ENCODE measurements at regions not wholly inside any gene's neighbourhood (a gene's known extent, or its start where the extent isn't known, plus 50 kb on each side); places are given as distances from the start of the nearest gene placed in this dataset.

DNA sequence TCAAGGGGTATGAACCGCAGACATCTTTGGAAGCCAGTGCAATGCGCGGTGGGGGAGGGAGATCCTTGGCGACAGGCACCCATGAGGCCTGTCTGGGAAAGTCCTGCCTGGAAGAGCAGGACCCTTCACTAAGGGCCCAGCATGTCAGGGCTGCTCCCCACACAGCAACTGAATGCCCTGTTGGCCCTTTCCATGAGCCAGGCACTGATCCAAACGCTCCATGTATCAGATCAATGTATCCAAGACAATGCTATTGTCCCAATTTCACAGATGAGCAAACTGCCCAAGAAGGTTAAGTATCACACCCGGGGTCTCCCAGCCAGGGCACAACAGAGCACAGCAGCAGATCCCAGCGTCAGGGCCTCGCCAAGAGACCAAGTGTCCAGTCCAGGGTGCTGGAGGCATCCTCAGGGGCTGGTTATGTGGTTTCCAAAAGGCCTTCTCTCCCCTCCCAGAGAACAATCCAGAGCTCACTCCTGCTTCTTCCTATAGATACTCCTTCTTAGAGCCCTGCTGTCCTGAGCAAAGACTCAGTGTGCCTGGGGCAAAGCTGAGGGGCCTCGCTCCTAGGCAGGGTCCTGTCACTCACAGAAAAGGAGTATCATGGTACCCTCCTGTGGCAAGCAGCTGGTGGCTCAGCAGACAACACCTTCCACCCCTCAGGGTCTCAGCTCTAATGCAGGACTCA lies 328.0 kb downstream of the NPHP4 start:
- TF ChIP-seq ZNF331 (CRISPR knock-in tag; IDR thresholded peaks at IDR 0.05; ENCODE audit: low read depth) (no peak), EZH2 (IDR thresholded peaks at IDR 0.05; ENCODE audit: low read depth, unreplicated experiment) (no peak), CREB1 (CRISPR knock-in tag; IDR thresholded peaks at IDR 0.05; ENCODE audit: low read depth) (no peak), POLR2AphosphoS5 (IDR thresholded peaks at IDR 0.05; ENCODE audit: low read depth) (no peak), NANOG (IDR thresholded peaks at IDR 0.05; ENCODE audit: borderline replicate concordance) (no peak), EZH2phosphoT487 (IDR thresholded peaks at IDR 0.05; ENCODE audit: unreplicated experiment) (no peak), JUNB (IDR thresholded peaks at IDR 0.05; ENCODE audit: unreplicated experiment) (no peak), STAT1 (IDR thresholded peaks at IDR 0.05; ENCODE audit: unreplicated experiment) (no peak)
- TF ChIP-seq, protein P1, sequence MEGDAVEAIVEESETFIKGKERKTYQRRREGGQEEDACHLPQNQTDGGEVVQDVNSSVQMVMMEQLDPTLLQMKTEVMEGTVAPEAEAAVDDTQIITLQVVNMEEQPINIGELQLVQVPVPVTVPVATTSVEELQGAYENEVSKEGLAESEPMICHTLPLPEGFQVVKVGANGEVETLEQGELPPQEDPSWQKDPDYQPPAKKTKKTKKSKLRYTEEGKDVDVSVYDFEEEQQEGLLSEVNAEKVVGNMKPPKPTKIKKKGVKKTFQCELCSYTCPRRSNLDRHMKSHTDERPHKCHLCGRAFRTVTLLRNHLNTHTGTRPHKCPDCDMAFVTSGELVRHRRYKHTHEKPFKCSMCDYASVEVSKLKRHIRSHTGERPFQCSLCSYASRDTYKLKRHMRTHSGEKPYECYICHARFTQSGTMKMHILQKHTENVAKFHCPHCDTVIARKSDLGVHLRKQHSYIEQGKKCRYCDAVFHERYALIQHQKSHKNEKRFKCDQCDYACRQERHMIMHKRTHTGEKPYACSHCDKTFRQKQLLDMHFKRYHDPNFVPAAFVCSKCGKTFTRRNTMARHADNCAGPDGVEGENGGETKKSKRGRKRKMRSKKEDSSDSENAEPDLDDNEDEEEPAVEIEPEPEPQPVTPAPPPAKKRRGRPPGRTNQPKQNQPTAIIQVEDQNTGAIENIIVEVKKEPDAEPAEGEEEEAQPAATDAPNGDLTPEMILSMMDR (conservative IDR thresholded peaks at IDR 0.05; ENCODE audit: low read depth in 2 of 2): no peak
- TF ChIP-seq, protein P2, sequence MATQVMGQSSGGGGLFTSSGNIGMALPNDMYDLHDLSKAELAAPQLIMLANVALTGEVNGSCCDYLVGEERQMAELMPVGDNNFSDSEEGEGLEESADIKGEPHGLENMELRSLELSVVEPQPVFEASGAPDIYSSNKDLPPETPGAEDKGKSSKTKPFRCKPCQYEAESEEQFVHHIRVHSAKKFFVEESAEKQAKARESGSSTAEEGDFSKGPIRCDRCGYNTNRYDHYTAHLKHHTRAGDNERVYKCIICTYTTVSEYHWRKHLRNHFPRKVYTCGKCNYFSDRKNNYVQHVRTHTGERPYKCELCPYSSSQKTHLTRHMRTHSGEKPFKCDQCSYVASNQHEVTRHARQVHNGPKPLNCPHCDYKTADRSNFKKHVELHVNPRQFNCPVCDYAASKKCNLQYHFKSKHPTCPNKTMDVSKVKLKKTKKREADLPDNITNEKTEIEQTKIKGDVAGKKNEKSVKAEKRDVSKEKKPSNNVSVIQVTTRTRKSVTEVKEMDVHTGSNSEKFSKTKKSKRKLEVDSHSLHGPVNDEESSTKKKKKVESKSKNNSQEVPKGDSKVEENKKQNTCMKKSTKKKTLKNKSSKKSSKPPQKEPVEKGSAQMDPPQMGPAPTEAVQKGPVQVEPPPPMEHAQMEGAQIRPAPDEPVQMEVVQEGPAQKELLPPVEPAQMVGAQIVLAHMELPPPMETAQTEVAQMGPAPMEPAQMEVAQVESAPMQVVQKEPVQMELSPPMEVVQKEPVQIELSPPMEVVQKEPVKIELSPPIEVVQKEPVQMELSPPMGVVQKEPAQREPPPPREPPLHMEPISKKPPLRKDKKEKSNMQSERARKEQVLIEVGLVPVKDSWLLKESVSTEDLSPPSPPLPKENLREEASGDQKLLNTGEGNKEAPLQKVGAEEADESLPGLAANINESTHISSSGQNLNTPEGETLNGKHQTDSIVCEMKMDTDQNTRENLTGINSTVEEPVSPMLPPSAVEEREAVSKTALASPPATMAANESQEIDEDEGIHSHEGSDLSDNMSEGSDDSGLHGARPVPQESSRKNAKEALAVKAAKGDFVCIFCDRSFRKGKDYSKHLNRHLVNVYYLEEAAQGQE (IDR thresholded peaks at IDR 0.05; ENCODE audit: unreplicated experiment): no peak
- TF ChIP-seq, protein P3, sequence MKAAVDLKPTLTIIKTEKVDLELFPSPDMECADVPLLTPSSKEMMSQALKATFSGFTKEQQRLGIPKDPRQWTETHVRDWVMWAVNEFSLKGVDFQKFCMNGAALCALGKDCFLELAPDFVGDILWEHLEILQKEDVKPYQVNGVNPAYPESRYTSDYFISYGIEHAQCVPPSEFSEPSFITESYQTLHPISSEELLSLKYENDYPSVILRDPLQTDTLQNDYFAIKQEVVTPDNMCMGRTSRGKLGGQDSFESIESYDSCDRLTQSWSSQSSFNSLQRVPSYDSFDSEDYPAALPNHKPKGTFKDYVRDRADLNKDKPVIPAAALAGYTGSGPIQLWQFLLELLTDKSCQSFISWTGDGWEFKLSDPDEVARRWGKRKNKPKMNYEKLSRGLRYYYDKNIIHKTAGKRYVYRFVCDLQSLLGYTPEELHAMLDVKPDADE (IDR thresholded peaks at IDR 0.05): no peak
- TF ChIP-seq, protein P4, sequence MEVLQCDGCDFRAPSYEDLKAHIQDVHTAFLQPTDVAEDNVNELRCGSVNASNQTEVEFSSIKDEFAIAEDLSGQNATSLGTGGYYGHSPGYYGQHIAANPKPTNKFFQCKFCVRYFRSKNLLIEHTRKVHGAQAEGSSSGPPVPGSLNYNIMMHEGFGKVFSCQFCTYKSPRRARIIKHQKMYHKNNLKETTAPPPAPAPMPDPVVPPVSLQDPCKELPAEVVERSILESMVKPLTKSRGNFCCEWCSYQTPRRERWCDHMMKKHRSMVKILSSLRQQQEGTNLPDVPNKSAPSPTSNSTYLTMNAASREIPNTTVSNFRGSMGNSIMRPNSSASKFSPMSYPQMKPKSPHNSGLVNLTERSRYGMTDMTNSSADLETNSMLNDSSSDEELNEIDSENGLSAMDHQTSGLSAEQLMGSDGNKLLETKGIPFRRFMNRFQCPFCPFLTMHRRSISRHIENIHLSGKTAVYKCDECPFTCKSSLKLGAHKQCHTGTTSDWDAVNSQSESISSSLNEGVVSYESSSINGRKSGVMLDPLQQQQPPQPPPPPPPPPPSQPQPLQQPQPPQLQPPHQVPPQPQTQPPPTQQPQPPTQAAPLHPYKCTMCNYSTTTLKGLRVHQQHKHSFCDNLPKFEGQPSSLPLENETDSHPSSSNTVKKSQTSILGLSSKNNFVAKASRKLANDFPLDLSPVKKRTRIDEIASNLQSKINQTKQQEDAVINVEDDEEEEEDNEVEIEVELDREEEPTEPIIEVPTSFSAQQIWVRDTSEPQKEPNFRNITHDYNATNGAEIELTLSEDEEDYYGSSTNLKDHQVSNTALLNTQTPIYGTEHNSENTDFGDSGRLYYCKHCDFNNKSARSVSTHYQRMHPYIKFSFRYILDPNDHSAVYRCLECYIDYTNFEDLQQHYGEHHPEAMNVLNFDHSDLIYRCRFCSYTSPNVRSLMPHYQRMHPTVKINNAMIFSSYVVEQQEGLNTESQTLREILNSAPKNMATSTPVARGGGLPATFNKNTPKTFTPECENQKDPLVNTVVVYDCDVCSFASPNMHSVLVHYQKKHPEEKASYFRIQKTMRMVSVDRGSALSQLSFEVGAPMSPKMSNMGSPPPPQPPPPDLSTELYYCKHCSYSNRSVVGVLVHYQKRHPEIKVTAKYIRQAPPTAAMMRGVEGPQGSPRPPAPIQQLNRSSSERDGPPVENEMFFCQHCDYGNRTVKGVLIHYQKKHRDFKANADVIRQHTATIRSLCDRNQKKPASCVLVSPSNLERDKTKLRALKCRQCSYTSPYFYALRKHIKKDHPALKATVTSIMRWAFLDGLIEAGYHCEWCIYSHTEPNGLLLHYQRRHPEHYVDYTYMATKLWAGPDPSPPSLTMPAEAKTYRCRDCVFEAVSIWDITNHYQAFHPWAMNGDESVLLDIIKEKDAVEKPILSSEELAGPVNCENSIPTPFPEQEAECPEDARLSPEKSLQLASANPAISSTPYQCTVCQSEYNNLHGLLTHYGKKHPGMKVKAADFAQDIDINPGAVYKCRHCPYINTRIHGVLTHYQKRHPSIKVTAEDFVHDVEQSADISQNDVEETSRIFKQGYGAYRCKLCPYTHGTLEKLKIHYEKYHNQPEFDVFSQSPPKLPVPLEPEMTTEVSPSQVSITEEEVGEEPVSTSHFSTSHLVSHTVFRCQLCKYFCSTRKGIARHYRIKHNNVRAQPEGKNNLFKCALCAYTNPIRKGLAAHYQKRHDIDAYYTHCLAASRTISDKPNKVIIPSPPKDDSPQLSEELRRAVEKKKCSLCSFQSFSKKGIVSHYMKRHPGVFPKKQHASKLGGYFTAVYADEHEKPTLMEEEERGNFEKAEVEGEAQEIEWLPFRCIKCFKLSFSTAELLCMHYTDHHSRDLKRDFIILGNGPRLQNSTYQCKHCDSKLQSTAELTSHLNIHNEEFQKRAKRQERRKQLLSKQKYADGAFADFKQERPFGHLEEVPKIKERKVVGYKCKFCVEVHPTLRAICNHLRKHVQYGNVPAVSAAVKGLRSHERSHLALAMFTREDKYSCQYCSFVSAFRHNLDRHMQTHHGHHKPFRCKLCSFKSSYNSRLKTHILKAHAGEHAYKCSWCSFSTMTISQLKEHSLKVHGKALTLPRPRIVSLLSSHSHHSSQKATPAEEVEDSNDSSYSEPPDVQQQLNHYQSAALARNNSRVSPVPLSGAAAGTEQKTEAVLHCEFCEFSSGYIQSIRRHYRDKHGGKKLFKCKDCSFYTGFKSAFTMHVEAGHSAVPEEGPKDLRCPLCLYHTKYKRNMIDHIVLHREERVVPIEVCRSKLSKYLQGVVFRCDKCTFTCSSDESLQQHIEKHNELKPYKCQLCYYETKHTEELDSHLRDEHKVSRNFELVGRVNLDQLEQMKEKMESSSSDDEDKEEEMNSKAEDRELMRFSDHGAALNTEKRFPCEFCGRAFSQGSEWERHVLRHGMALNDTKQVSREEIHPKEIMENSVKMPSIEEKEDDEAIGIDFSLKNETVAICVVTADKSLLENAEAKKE (CRISPR knock-in tag; IDR thresholded peaks at IDR 0.05): no peak
